Stomach (tissue), 8 donors: ENCODE measurements at regions not wholly inside any gene's neighbourhood (a gene's known extent, or its start where the extent isn't known, plus 50 kb on each side); places are given as distances from the start of the nearest gene placed in this dataset.
"Not testable (repeated sequence)": the region's sequence is repeated elsewhere in the genome, so short reads cannot be mapped to it uniquely, and the experiment has no call there.

ENCODE experiments used
- DNase-seq, 2 donors: peaks; one replicate each; pipeline versions ENCODE4 v3.0.0 to v3.0.0-alpha.2; 2013 to 2019
- H3K27ac ChIP-seq, 5 donors: fragments of 200-600 bp in 4 of 5; sonication (generic) in 4 of 5; one replicate each; pipeline ENCODE4 v1.5.1; 2013 to 2019; ENCODE audit warnings: mild to moderate bottlenecking in 1 of 5, moderate library complexity in 1 of 5
- H3K27me3 ChIP-seq, 3 donors: fragments of 200-600 bp; sonication (generic); one replicate each; pipeline ENCODE4 v1.5.1; 2017 to 2019; ENCODE audit warnings: mixed run types in 1 of 3
- H3K36me3 ChIP-seq, 4 donors: fragments of 200-600 bp; sonication (generic); 1 replicate in 3 of 4; 2 replicates in 1 of 4; pipeline ENCODE4 v1.5.1; 2016 to 2019
- H3K4me1 ChIP-seq, 4 donors: fragments of 200-600 bp; sonication (generic); one replicate each; pipeline ENCODE4 v1.5.1; 2016 to 2019
- H3K4me3 ChIP-seq, 4 donors: fragments of 200-600 bp; sonication (generic) in 3 of 4; one replicate each; pipeline ENCODE4 v1.5.1; 2016 to 2019; ENCODE audit warnings: mild to moderate bottlenecking in 1 of 4
- H3K9me3 ChIP-seq, 4 donors: fragments of 200-600 bp; sonication (generic); one replicate each; pipeline ENCODE4 v1.5.1; 2016 to 2019
- CTCF ChIP-seq, 7 experiments: fragments of 450-650 bp in 4 of 7; fragments of 200-600 bp in 3 of 7; sonication (generic) in 3 of 7; IDR thresholded peaks; one replicate each; pipeline ENCODE4 v1.5.1; 2016 to 2019; ENCODE audit warnings: antibody characterized with exemption in 7 of 7, control low read depth in 2 of 7, mild to moderate bottlenecking in 1 of 7
- EP300 ChIP-seq: sonication (generic); formaldehyde crosslinking; IDR thresholded peaks from one replicate; pipeline ENCODE4 v1.6.1; 2017; ENCODE audit warnings: antibody characterized with exemption
- POLR2A ChIP-seq, 4 donors: fragments of 450-650 bp; IDR thresholded peaks; one replicate each; pipeline ENCODE4 v1.6.1; 2016; ENCODE audit warnings: antibody characterized with exemption in 4 of 4, control low read depth in 2 of 4, mild to moderate bottlenecking in 1 of 4, moderate library complexity in 1 of 4
- POLR2AphosphoS5 ChIP-seq, 3 donors: sonication (generic); formaldehyde crosslinking; IDR thresholded peaks; one replicate each; pipeline ENCODE4 v1.6.1; 2016; ENCODE audit warnings: antibody characterized with exemption in 3 of 3
- WGBS, 5 donors: extraction: QIAGEN DNeasy Blood & Tissue Kit in 3 of 5; methylation state at CpG; one replicate each; pipeline versions ENCODE4 v1.1.5 to v1.1.7; 2013 to 2018; 5-methylcytosine and 5-hydroxymethylcytosine counted together
- intact Hi-C: fragments of 100-400 bp; cut with DNase I; formaldehyde crosslinking; loops from one replicate; pipeline ENCODE4 v1.15.1; 2023; ENCODE audit warnings: low total_unique reads
- donor health status: healthy with polysubstance abuse.
- donor health status: Bipolar disorder and iron deficiency.
- donor health status: healthy.

GRCh38 chr9:31045810-31046209 is 1338.6 kb upstream of the ACO1 start:
- intact Hi-C loops, result no loop called here
- Histone ChIP-seq H3K36me3 (no peaks in the 10 kb centered on the region), H3K27ac (peak overlapping the region in 4 of 5 donors; percentile 45 to 77 (median 70)), H3K4me3 (no peak overlapping the region), H3K9me3 (no peaks in the 10 kb centered on the region), H3K27me3 (no peaks in the 10 kb centered on the region), H3K4me1 (peaks cover 0 to 25% (median 12%) of the 10 kb centered on the region in 4 donors)
- DNase-seq, result peak; percentile 47 to 51
- 34 to 73% (median 42%) methylated on average over 1 of the region's 1 CpG for WGBS, 5 donors
- TF ChIP-seq POLR2A (IDR thresholded peaks at IDR 0.05) (no peak), CTCF (IDR thresholded peaks at IDR 0.05) (no peak), POLR2AphosphoS5 (IDR thresholded peaks at IDR 0.05) (peak in 2 of 3 donors; percentile 63 to 82), EP300 (no peak)

- DNase-seq, H3K27ac ChIP-seq, H3K27me3 ChIP-seq, intact Hi-C loops, H3K9me3 ChIP-seq, H3K4me1 ChIP-seq, H3K36me3 ChIP-seq, H3K4me3 ChIP-seq: not testable (repeated sequence)
- WGBS, 5 donors, result 84 to 86% (median 86%) methylated on average over 15 of the region's 15 CpGs
Observed at GRCh38 chr9:31061592-31061991, 1322.9 kb upstream of the ACO1 start.

GRCh38 chr9:31065691-31066090 is 1318.8 kb upstream of the ACO1 start:
- H3K4me1 ChIP-seq, result no peaks in the 10 kb centered on the region
- intact Hi-C loops, result no loop called here
- no peak overlapping the region for H3K27ac ChIP-seq
- no peak overlapping the region for H3K4me3 ChIP-seq
- H3K27me3 ChIP-seq, result no peaks in the 10 kb centered on the region
- whole genome bisulfite sequencing, 5 donors, result 79 to 85% (median 83%) methylated on average over 3 of the region's 3 CpGs
- no peak for DNase-seq
- no peaks in the 10 kb centered on the region for H3K9me3 ChIP-seq
- TF ChIP-seq POLR2A (IDR thresholded peaks at IDR 0.05), result no peak
- no peak for TF ChIP-seq CTCF (IDR thresholded peaks at IDR 0.05)
- no peak for TF ChIP-seq POLR2AphosphoS5 (IDR thresholded peaks at IDR 0.05)
- TF ChIP-seq EP300, result no peak
- no peaks in the 10 kb centered on the region for H3K36me3 ChIP-seq

GRCh38 chr9:31067418-31067817 is 1317.0 kb upstream of the ACO1 start:
- Histone ChIP-seq H3K4me1 (no peaks in the 10 kb centered on the region), H3K27me3 (no peaks in the 10 kb centered on the region), H3K4me3 (no peak overlapping the region), H3K27ac (no peak overlapping the region), H3K9me3 (no peaks in the 10 kb centered on the region), H3K36me3 (no peaks in the 10 kb centered on the region)
- 21 to 39% (median 23%) methylated on average over 2 of the region's 2 CpGs for WGBS, 5 donors
- DNase-seq, result no peak
- TF ChIP-seq POLR2AphosphoS5 (IDR thresholded peaks at IDR 0.05), result no peak
- no peak for TF ChIP-seq EP300
- TF ChIP-seq CTCF (IDR thresholded peaks at IDR 0.05), result no peak
- no peak for TF ChIP-seq POLR2A (IDR thresholded peaks at IDR 0.05)
- intact Hi-C loops, result no loop called here

- Histone ChIP-seq H3K27ac (no peak overlapping the region), H3K4me1 (no peaks in the 10 kb centered on the region), H3K9me3 (no peaks in the 10 kb centered on the region), H3K36me3 (no peaks in the 10 kb centered on the region), H3K4me3 (no peak overlapping the region), H3K27me3 (no peaks in the 10 kb centered on the region)
- intact Hi-C loops, result no loop called here
- TF ChIP-seq POLR2AphosphoS5 (IDR thresholded peaks at IDR 0.05) (no peak), CTCF (IDR thresholded peaks at IDR 0.05) (no peak), EP300 (no peak), POLR2A (IDR thresholded peaks at IDR 0.05) (no peak)
- no peak for DNase-seq
- 88 to 96% (median 92%) methylated on average over 12 to 23 of the region's 23 CpGs for WGBS, 5 donors
Observed at GRCh38 chr9:31071606-31072286, 1312.7 kb upstream of the ACO1 start.
